G401 (cell line): ENCODE measurements at regions not wholly inside any gene's neighbourhood (a gene's known extent, or its start where the extent isn't known, plus 50 kb on each side); places are given as distances from the start of the nearest gene placed in this dataset.

Source experiments
- DNase-seq: peaks from one replicate; pipeline ENCODE4 v3.0.0-alpha.2; 2015; ENCODE audit warnings: low spot score
- in situ Hi-C: cut with HindIII; loops from 2 replicates; pipeline ENCODE4 v1.10.0; 2016; ENCODE audit warnings: low sequenced_read_pairs, mixed read lengths

- in situ Hi-C loops, result no loop called here
- DNase-seq, result no peak
These were observed 445.4 kb upstream of the DSEL start for GRCh38 chr18:67961701-67962440.

- DNase-seq, result no peak
- in situ Hi-C loops, result no loop called here
These were observed 441.2 kb upstream of the DSEL start for GRCh38 chr18:67957684-67958083.

- no peak for DNase-seq
- in situ Hi-C loops, result no loop called here
These were observed 438.1 kb upstream of the DSEL start for GRCh38 chr18:67954594-67954993.

GRCh38 chr18:67951137-67951536 lies 434.6 kb upstream of the DSEL start:
- in situ Hi-C loops, result no loop called here
- DNase-seq, result no peak

- no peak for DNase-seq
- in situ Hi-C loops, result no loop called here
These were observed 422.1 kb upstream of the DSEL start for GRCh38 chr18:67938660-67939059.

- in situ Hi-C loops, result no loop called here
- DNase-seq, result no peak
These were observed 419.1 kb upstream of the DSEL start for GRCh38 chr18:67935638-67936037.

- in situ Hi-C loops, result no loop called here
- no peak for DNase-seq
These were observed 416.8 kb upstream of the DSEL start for GRCh38 chr18:67933271-67933670.

- peak; percentile 40 for DNase-seq
- in situ Hi-C loops, result no loop called here
These were observed 415.8 kb upstream of the DSEL start for GRCh38 chr18:67932271-67932670.

GRCh38 chr18:67926929-67927864 lies 410.7 kb upstream of the DSEL start:
- in situ Hi-C loops, result no loop called here
- no peak for DNase-seq

GRCh38 chr18:67924656-67925055 lies 408.1 kb upstream of the DSEL start:
- in situ Hi-C loops, result no loop called here
- DNase-seq, result no peak

GRCh38 chr18:67919316-67919715 lies 402.8 kb upstream of the DSEL start:
- no peak for DNase-seq

GRCh38 chr18:67916097-67916496 lies 399.6 kb upstream of the DSEL start:
- in situ Hi-C loops, result no loop called here
- DNase-seq, result no peak

More at GRCh38 chr18:67919316-67919715, 402.8 kb upstream of the DSEL start:
- in situ Hi-C loops, result no loop called here

- no peak for DNase-seq
- in situ Hi-C loops, result no loop called here
These were observed 396.5 kb upstream of the DSEL start for GRCh38 chr18:67913040-67913439.

- no peak for DNase-seq
- in situ Hi-C loops, result no loop called here
These were observed 385.1 kb upstream of the DSEL start for GRCh38 chr18:67901573-67901972.

GRCh38 chr18:67896451-67896850 lies 379.9 kb upstream of the DSEL start:
- in situ Hi-C loops, result no loop called here
- DNase-seq, result peak; percentile 89

- DNase-seq, result no peak
- in situ Hi-C loops, result no loop called here
These were observed 377.4 kb upstream of the DSEL start for GRCh38 chr18:67893916-67894315.

GRCh38 chr18:67876871-67877270 lies 360.4 kb upstream of the DSEL start:
- DNase-seq, result peak; percentile 65
- in situ Hi-C loops, result no loop called here

- in situ Hi-C loops, result no loop called here
- DNase-seq, result no peak
These were observed 359.4 kb upstream of the DSEL start for GRCh38 chr18:67875944-67876343.

GRCh38 chr18:67875060-67875459 lies 358.5 kb upstream of the DSEL start:
- no peak for DNase-seq
- in situ Hi-C loops, result no loop called here

GRCh38 chr18:67865400-67865799 lies 348.9 kb upstream of the DSEL start:
- no peak for DNase-seq
- in situ Hi-C loops, result no loop called here
